HG02798 (cell line): ENCODE measurements at regions not wholly inside any gene's neighbourhood (a gene's known extent, or its start where the extent isn't known, plus 50 kb on each side); places are given as distances from the start of the nearest gene placed in this dataset.

Experiments
- ATAC-seq: cut with Tn5 transposase; IDR thresholded peaks from one replicate; pipeline ENCODE4 v1.9.1; 2021; ENCODE audit warnings: mild to moderate bottlenecking; ENCODE audit not compliant: unreplicated experiment, poor library complexity

DNA sequence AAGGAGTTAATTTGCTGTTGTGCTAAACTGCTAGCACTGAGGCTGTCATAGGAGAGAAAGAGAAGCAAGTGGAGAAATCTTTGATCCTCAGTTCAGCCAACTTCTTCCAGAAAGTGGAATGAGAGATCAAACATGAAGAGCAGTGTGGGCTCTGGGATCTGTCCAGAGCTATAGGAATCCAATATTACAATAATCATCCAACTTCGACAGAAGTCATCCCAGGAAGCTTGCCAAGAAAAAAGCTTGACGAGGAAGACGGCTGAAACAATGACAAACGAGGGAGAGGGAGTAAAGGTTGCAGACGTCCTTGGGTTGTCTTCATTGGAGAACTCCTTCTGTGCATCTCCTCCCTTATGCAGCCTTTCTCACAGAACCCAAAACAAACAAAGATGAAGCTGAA is 496.2 kb downstream of the INSC start:
- ATAC-seq = no peak

DNA sequence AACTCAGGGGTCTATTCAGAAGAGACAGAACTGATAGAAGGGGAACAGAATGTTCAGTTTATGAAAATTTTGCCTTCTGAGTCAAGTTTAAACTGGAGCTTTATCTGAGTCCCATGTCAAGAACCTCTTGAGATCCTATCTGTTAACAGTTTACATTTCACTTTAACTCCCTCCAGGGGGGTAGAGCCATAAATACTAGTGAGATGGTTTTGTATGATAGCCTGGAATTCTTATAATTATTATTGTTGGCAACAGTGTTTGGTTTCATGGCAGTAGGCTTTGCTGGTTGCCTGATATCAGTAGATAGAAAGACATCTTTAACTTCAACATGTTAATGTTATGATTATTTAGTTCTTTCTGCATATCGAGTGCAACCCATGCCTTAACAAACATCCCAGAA is 498.5 kb downstream of the INSC start:
- no peak for ATAC-seq

DNA sequence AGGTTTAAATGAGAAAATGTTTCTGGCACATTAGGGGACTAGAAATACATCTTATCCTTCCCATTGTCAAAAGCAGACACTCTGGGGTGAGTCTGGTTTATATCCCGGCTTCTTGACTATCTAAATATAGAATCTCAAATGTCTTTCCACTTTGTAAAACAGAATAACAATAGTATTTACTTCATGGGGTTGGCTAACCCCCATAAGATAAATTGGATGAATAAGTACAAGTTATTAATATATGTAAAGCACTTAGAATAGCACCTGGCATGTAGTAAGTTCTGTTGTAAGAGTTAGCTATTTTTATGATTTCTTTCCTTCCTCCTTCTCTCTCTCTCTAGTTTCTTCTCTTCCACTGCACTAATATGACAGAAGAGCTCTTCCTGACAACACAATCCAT is 499.1 kb downstream of the INSC start:
- ATAC-seq = no peak

GRCh38 chr11:15615398-15616096 is 500.8 kb downstream of the INSC start:
- ATAC-seq = no peak

GRCh38 chr11:15616130-15617105 is 501.7 kb downstream of the INSC start:
- no peak for ATAC-seq

DNA sequence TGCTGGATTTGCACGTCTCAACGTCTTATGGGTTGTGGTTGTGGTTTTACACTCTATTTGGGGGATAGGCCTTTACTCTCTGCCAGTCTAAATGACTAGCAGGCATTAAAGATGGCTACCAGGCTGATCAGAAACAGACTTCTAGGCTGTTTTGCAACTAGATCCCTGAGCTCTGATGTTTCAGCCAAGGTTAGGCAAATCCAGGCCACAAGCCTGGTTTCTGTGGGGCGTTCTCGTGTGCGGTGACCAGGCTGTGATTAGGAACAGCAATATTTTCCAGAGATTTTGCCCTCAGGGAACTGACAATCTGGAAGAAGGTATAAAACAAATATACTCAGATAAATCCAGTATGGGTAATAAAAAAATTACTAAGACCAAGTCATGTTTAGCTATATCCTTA is 502.4 kb downstream of the INSC start:
- ATAC-seq = no peak

DNA sequence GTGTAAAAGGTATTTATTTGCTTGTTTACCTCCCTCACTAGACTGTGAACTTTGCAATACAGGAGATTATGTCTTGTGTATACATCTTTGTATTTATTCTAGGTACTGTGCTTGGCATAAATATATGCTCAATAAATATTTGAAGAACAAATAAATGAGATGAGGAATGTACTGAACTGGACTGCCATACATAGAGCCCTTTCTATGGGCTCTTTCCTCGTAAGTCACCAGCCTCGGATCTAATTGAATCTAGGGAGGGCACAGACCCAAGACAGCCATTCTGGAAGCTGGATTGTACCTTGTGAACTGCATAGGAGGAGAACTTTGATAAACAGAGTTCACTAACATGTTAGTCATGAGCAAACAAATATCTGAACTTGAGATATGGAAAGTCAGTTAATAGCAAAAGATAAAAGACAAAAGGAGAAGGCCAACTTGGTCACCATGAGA is 503.9 kb downstream of the INSC start:
- no peak for ATAC-seq

- no peak for ATAC-seq
Measured at GRCh38 chr11:15621565-15621964, 506.8 kb downstream of the INSC start.

DNA sequence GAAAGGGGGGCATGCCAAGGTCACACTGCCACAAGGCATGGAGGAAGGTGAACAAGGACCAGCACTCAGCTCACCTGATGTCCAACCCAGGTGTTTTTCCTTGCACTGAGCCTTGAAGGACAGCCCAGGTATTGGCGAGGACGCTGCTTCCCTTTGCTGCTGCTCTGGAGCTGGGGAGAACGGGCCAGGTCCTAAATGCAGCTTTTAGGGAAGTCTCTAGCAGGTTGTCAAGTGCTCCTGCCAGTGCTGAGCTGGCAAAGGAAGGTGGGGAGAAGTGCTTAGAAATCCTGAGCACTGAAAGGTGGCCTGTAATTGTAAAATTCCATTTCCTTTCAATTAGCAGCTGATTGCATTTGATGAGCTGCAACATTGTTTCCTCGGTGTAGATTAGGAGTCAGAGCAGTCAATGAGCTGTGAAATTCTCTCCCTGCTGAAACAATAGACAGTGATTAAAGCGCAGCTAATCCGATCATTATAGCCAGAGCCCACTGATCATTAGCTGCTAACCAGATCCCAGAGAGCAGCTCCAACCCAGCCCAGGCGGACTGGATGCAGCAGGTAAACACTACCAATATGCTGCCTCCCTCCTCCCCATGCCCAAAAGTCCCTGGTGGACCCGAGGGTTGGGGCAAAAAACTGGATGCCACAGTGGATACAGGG is 507.6 kb downstream of the INSC start:
- ATAC-seq = no peak

DNA sequence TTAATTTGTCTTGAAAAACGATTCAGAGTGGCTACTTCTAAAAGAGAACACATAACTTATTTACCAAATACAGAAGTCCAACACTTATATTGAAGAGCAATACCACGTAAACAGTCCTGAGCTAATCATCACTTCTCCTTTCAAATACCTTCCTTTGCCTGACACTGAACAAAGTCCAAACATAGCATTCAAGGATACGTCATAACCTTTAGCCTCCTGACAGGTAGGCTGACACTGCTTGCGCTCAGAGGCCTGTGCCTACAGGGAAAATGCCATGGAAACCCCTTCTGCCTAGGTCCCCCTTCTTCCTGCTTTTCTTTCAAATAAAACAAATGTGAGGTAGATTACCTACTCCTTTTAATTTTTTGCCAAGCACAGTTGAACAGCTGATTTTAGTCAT is 510.0 kb downstream of the INSC start:
- ATAC-seq = no peak

DNA sequence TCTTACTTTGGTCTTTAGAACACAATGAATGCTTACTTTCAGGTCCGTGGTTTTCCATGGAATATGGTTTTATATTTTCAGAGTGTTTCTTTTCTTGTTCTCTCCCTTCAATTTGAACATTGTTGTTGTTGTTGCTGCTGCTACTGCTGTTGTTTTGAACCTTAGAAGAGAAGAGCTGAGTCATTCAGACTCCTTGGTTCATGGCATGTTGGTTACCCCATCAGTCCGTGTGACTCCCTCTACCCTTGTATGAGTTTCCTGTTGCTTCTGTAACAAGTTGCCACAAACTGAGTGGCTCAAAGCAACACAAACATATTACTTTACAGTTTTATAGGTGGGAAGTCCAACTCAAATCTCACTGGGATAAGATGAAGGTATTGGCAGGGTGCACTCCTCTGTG is 511.0 kb downstream of the INSC start:
- no peak for ATAC-seq

- ATAC-seq = no peak
Measured at GRCh38 chr11:15627560-15627959, 512.8 kb downstream of the INSC start.

- ATAC-seq = peak; percentile 41
Measured at GRCh38 chr11:15629690-15630321, 515.1 kb downstream of the INSC start.

DNA sequence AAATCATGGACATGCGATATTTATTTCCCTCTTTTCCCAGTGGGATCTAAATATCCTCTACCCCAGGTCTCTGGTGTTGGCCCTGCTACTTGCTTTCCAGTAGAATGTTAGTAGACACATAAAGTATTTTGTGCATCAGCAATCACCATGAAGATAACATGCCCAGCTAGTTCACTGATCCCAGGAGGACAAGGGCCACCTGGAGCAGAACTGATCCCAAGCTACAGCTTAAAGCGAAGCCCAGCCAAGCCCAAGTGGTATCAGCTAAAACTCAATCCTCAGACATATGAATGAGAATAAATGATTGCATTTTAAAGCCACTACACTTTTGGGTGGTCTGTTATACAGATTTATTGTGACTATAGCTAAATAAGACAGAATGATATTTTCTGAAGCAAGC is 516.2 kb downstream of the INSC start:
- ATAC-seq = no peak

DNA sequence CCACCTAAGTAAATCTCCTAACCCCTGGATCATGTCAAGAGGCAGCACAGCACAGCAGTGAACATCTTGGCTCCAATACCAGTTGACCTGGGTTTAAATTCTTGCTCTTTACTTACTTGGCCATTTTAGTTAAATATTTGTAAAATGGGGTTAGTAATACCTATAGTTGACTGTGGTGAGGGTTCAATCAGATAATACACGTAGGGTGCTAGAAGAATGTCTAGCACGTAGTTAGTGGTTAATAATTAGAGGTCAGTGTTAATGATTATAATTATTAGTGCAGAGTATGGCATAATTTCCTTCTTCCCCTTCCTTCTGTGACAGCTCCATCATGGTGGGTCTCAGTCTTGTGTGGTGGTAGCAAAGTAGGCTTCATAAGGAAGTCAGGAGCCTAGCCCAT is 520.8 kb downstream of the INSC start:
- no peak for ATAC-seq

GRCh38 chr11:15636521-15637089 is 521.9 kb downstream of the INSC start:
- no peak for ATAC-seq

GRCh38 chr11:15638386-15638787 is 523.7 kb downstream of the INSC start:
- ATAC-seq = no peak

- ATAC-seq = no peak
Measured at GRCh38 chr11:15640318-15640717, 525.6 kb downstream of the INSC start.

DNA sequence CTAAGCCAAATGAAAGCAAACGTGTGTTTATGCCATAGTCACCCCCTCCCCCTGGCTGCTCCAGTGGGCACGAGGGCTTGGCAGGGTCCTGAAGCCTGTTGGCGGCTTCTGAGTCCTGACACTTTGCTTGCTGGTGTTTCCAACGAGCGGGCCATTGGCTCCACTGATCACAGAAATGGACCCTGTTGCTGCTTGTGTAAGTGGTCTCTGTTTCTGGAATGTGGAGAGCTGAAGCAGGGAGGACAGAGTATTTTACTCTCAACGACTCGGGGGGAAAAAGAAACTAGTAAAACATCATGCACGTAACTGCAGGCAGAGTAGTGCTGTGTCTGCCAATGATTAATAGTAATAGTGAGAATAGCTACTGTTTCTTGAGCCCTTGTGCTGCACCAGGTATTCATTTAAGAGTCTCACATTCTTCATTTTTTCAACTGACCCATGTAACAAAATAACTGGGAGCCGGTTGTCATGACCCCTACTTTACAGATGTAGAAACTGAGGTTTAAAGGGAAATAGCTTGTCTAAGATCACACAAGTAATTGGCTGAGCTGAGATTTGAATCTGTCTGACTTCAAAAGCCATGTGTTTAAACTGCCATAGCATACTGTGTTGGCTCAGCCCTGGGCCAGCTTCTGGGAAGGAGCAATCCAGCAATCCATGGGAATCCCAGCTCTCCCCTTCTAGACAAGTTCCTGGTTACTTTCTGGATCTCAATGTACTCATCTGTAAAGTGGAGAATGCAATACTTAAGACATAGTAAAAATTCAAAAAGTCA is 526.7 kb downstream of the INSC start:
- ATAC-seq = peak; percentile 68
